ENCODE measurements at regions not wholly inside any gene's neighbourhood (a gene's known extent, or its start where the extent isn't known, plus 50 kb on each side); places are given as distances from the start of the nearest gene placed in this dataset.

DNA sequence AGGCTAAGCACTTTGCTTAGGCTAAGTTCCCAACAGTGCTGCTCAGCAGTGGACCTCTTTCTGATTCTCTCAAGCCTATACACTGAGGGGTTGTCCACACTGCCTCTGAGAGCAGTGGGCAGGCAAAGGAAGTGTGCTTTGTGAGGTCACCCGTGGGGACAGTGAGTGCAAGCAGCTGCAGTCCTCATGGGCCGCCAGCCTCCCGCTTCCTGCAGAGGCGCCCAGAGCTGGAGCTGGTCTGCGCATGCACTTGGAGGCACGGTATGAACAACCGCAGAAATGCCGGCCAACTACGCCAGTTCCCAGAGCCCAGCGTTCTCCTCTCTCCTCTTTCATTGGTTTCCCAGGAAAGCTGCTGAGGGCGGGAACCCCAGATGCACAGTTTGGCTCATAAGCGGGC, 149.5 kb upstream of the DLX2 start:
- no peak for FAIRE-seq
- Histone ChIP-seq H3K9ac (replicated peaks in 1 of 4; ENCODE audit: extremely low read depth in 1 of 4, low read depth in 3 of 4, low read length in 3 of 4) (no peak overlapping the region), H3K4me2 (ENCODE audit: insufficient read depth in 1 of 2, low read depth in 2 of 2, low read length in 2 of 2) (no peak overlapping the region), H3K9me3 (ENCODE audit: insufficient read depth in 2 of 2, low read depth in 1 of 2, low read length in 1 of 2) (no peaks in the 10 kb centered on the region), H3K27ac (ENCODE audit: low read depth, low read length) (no peak overlapping the region), H3K79me2 (ENCODE audit: control insufficient read depth in 1 of 2, insufficient read depth in 2 of 2, low read length in 2 of 2) (no peaks in the 10 kb centered on the region), H3K79me1 (ENCODE audit: low read depth, low read length) (no peaks in the 10 kb centered on the region), H2BK20ac (ENCODE audit: low read length) (peak overlapping the region; percentile 51; the same call in 1 of the 2 replicates), H3K23me2 (ENCODE audit: low read depth, low read length) (no peaks in the 10 kb centered on the region), H2BK12ac (ENCODE audit: low read depth, low read length) (peak overlapping the region; percentile 88; the same call in 1 of the 2 replicates), H2AFZ (ENCODE audit: low read length) (peak overlapping the region; percentile 70; the same call in 1 of the 2 replicates), H2BK15ac (ENCODE audit: low read length) (no peak overlapping the region), H3K4ac (replicated peaks; ENCODE audit: insufficient read length, low read depth, low read length) (no peak overlapping the region), H3K18ac (ENCODE audit: extremely low read depth, low read length) (peak overlapping the region; percentile 68; the same call in 1 of the 2 replicates), H4K8ac (ENCODE audit: extremely low read depth, insufficient read depth, low read length) (no peak overlapping the region; the same call in 1 of the 2 replicates), H3K4me3 (ENCODE audit: extremely low read depth in 1 of 4, insufficient read depth in 2 of 4, low read depth in 3 of 4, low read length in 4 of 4) (no peak overlapping the region), H4K5ac (ENCODE audit: insufficient read length, low read depth, low read length) (no peak overlapping the region), H4K20me1 (replicated peaks in 1 of 2; ENCODE audit: control insufficient read depth in 1 of 2, insufficient read depth in 2 of 2, low read length in 2 of 2) (no peaks in the 10 kb centered on the region), H2BK120ac (replicated peaks; ENCODE audit: low read depth, low read length) (no peak overlapping the region), H3K14ac (ENCODE audit: insufficient read length) (no peak overlapping the region), H4K91ac (replicated peaks; ENCODE audit: insufficient read length, low read length) (no peak overlapping the region), H2BK5ac (ENCODE audit: low read depth, low read length) (peak overlapping the region; percentile 55; the same call in 1 of the 2 replicates), H3K27me3 (replicated peaks in 1 of 4; ENCODE audit: control insufficient read depth in 3 of 4, extremely low read depth in 1 of 4, insufficient read depth in 3 of 4, low read length in 3 of 4) (no peaks in the 10 kb centered on the region), H3K56ac (replicated peaks; ENCODE audit: insufficient read length, low read depth, low read length) (no peak overlapping the region), H3K4me1 (replicated peaks in 1 of 4; ENCODE audit: control insufficient read depth in 3 of 4, insufficient read depth in 4 of 4, low read length in 3 of 4) (peaks cover 0 to 12% (median 8%) of the 10 kb centered on the region in 4 experiments; a peak in 5 of 7 replicates), H3K36me3 (ENCODE audit: control insufficient read depth in 2 of 4, insufficient read depth in 4 of 4, low read length in 3 of 4) (no peaks in the 10 kb centered on the region), H3K23ac (ENCODE audit: insufficient read length) (no peak overlapping the region), H2AK5ac (ENCODE audit: low read depth, low read length) (no peak overlapping the region)
- no peak for TF ChIP-seq SAP30 (IDR thresholded peaks at IDR 0.05; ENCODE audit: insufficient read depth, insufficient replicate concordance, low read length)
- POLR2A ChIA-PET (ENCODE audit: partially characterized antibody): no interaction called here
- CTCF ChIA-PET (ENCODE audit: partially characterized antibody): interaction anchor here (0.6 to 1.2 kb wide), 2 partner anchors 10 to 57 kb away, joined by 3 read pairs; no protein-coding TSS in a partner anchor
- 79% methylated on average over 12 of the region's 12 CpGs; no CpG with 5 or more reads in 1 of the 2 experiments for WGBS, 2 experiments (ENCODE audit: extremely low coverage in 1 of 2, insufficient coverage in 1 of 2, insufficient read length in 1 of 2, insufficient replicate concordance in 2 of 2, low coverage in 1 of 2, low lambda C conversion rate in 2 of 2, missing lambda C conversion rate in 1 of 2)
- DNase-seq (ENCODE audit: low read depth in 1 of 2, low spot score in 2 of 2): no peak
